Skeletal muscle satellite cell (primary cell): ENCODE measurements at regions not wholly inside any gene's neighbourhood (a gene's known extent, or its start where the extent isn't known, plus 50 kb on each side); places are given as distances from the start of the nearest gene placed in this dataset.

Source experiments
- H3K27me3 ChIP-seq: 2 replicates; pipeline ENCODE4 v1.7.0; 2013; ENCODE audit warnings: low read length; ENCODE audit not compliant: control insufficient read depth, insufficient read depth
- H3K36me3 ChIP-seq: 2 replicates; pipeline ENCODE4 v1.7.0; 2013; ENCODE audit warnings: mild to moderate bottlenecking, control low read depth, low read length; ENCODE audit not compliant: insufficient read depth
- H3K4me1 ChIP-seq: 2 replicates; pipeline ENCODE4 v1.7.0; 2013; ENCODE audit warnings: low read length; ENCODE audit not compliant: control insufficient read depth, insufficient read depth
- H3K4me2 ChIP-seq: 2 replicates; pipeline ENCODE4 v1.7.0; 2013; ENCODE audit warnings: mild to moderate bottlenecking, low read length
- H3K4me3 ChIP-seq: 2 replicates; pipeline ENCODE4 v1.7.0; 2013; ENCODE audit warnings: low read length
- H3K9ac ChIP-seq: 2 replicates; pipeline ENCODE4 v1.7.0; 2013; ENCODE audit warnings: mild to moderate bottlenecking, low read depth, low read length, moderate library complexity
- H3K9me3 ChIP-seq: replicated peaks from 2 replicates; pipeline ENCODE4 v1.7.0; 2013; ENCODE audit warnings: mild to moderate bottlenecking, control low read depth, low read length

- no peaks in the 10 kb centered on the region for H3K36me3 ChIP-seq
- no peak overlapping the region for H3K4me3 ChIP-seq
- H3K27me3 ChIP-seq = no peaks in the 10 kb centered on the region
- no peaks in the 10 kb centered on the region for H3K9me3 ChIP-seq
- no peaks in the 10 kb centered on the region for H3K4me1 ChIP-seq
- H3K4me2 ChIP-seq = no peak overlapping the region
- no peak overlapping the region for H3K9ac ChIP-seq
Measured at GRCh38 chr18:39113790-39114189, 1548.2 kb upstream of the CELF4 start.

- H3K36me3 ChIP-seq = no peaks in the 10 kb centered on the region
- no peak overlapping the region for H3K9ac ChIP-seq
- H3K4me2 ChIP-seq = no peak overlapping the region
- no peaks in the 10 kb centered on the region for H3K4me1 ChIP-seq
- no peaks in the 10 kb centered on the region for H3K27me3 ChIP-seq
- H3K9me3 ChIP-seq = no peaks in the 10 kb centered on the region
- no peak overlapping the region for H3K4me3 ChIP-seq
Measured at GRCh38 chr18:39105104-39105503, 1539.5 kb upstream of the CELF4 start.

GRCh38 chr18:39072970-39073369 lies 1507.4 kb upstream of the CELF4 start:
- Histone ChIP-seq H3K27me3 (no peaks in the 10 kb centered on the region), H3K4me1 (no peaks in the 10 kb centered on the region), H3K4me2 (no peak overlapping the region), H3K9me3 (no peaks in the 10 kb centered on the region), H3K9ac (no peak overlapping the region), H3K4me3 (no peak overlapping the region), H3K36me3 (no peaks in the 10 kb centered on the region)

- H3K36me3 ChIP-seq = no peaks in the 10 kb centered on the region
- no peak overlapping the region for H3K4me3 ChIP-seq
- no peak overlapping the region for H3K4me2 ChIP-seq
- no peaks in the 10 kb centered on the region for H3K9me3 ChIP-seq
- peaks cover 11% of the 10 kb centered on the region for H3K4me1 ChIP-seq
- H3K27me3 ChIP-seq = no peaks in the 10 kb centered on the region
- H3K9ac ChIP-seq = no peak overlapping the region
Measured at GRCh38 chr18:39062426-39062825, 1496.8 kb upstream of the CELF4 start.

- H3K4me3 ChIP-seq = no peak overlapping the region
- H3K4me1 ChIP-seq = peaks cover 14% of the 10 kb centered on the region
- no peak overlapping the region for H3K4me2 ChIP-seq
- H3K27me3 ChIP-seq = no peaks in the 10 kb centered on the region
- no peaks in the 10 kb centered on the region for H3K36me3 ChIP-seq
- H3K9me3 ChIP-seq = no peaks in the 10 kb centered on the region
- no peak overlapping the region for H3K9ac ChIP-seq
Measured at GRCh38 chr18:39058386-39059000, 1492.9 kb upstream of the CELF4 start.

GRCh38 chr18:39057423-39058064 lies 1491.9 kb upstream of the CELF4 start:
- no peaks in the 10 kb centered on the region for H3K27me3 ChIP-seq
- no peak overlapping the region for H3K9ac ChIP-seq
- H3K4me1 ChIP-seq = peaks cover 14% of the 10 kb centered on the region
- H3K36me3 ChIP-seq = no peaks in the 10 kb centered on the region
- no peak overlapping the region for H3K4me3 ChIP-seq
- H3K4me2 ChIP-seq = peak overlapping the region; percentile 5
- no peaks in the 10 kb centered on the region for H3K9me3 ChIP-seq

GRCh38 chr18:39053571-39053970 lies 1488.0 kb upstream of the CELF4 start:
- no peak overlapping the region for H3K4me3 ChIP-seq
- no peaks in the 10 kb centered on the region for H3K27me3 ChIP-seq
- no peaks in the 10 kb centered on the region for H3K36me3 ChIP-seq
- H3K4me1 ChIP-seq = peaks cover 13% of the 10 kb centered on the region
- no peaks in the 10 kb centered on the region for H3K9me3 ChIP-seq
- H3K4me2 ChIP-seq = no peak overlapping the region
- H3K9ac ChIP-seq = no peak overlapping the region

- no peaks in the 10 kb centered on the region for H3K27me3 ChIP-seq
- H3K4me1 ChIP-seq = no peaks in the 10 kb centered on the region
Measured at GRCh38 chr18:39051013-39051412, 1485.4 kb upstream of the CELF4 start.

GRCh38 chr18:39039813-39040212 lies 1474.2 kb upstream of the CELF4 start:
- no peaks in the 10 kb centered on the region for H3K9me3 ChIP-seq
- no peak overlapping the region for H3K4me2 ChIP-seq
- H3K9ac ChIP-seq = no peak overlapping the region
- no peaks in the 10 kb centered on the region for H3K36me3 ChIP-seq
- H3K4me1 ChIP-seq = no peaks in the 10 kb centered on the region
- no peaks in the 10 kb centered on the region for H3K27me3 ChIP-seq
- H3K4me3 ChIP-seq = no peak overlapping the region

More at GRCh38 chr18:39051013-39051412, 1485.4 kb upstream of the CELF4 start:
- no peaks in the 10 kb centered on the region for H3K9me3 ChIP-seq
- H3K36me3 ChIP-seq = no peaks in the 10 kb centered on the region
- H3K4me2 ChIP-seq = no peak overlapping the region
- H3K4me3 ChIP-seq = no peak overlapping the region
- H3K9ac ChIP-seq = no peak overlapping the region

GRCh38 chr18:39037925-39038324 lies 1472.3 kb upstream of the CELF4 start:
- no peak overlapping the region for H3K4me3 ChIP-seq
- H3K9me3 ChIP-seq = no peaks in the 10 kb centered on the region
- no peaks in the 10 kb centered on the region for H3K27me3 ChIP-seq
- no peaks in the 10 kb centered on the region for H3K36me3 ChIP-seq
- H3K4me2 ChIP-seq = no peak overlapping the region
- no peaks in the 10 kb centered on the region for H3K4me1 ChIP-seq
- H3K9ac ChIP-seq = no peak overlapping the region

GRCh38 chr18:39033312-39033711 lies 1467.7 kb upstream of the CELF4 start:
- no peaks in the 10 kb centered on the region for H3K36me3 ChIP-seq
- no peak overlapping the region for H3K4me2 ChIP-seq
- H3K4me3 ChIP-seq = no peak overlapping the region
- no peaks in the 10 kb centered on the region for H3K4me1 ChIP-seq
- peaks cover 3% of the 10 kb centered on the region for H3K27me3 ChIP-seq
- no peaks in the 10 kb centered on the region for H3K9me3 ChIP-seq
- H3K9ac ChIP-seq = no peak overlapping the region

- Histone ChIP-seq H3K9ac (no peak overlapping the region), H3K9me3 (no peaks in the 10 kb centered on the region), H3K4me2 (no peak overlapping the region), H3K4me1 (no peaks in the 10 kb centered on the region), H3K4me3 (no peak overlapping the region), H3K27me3 (peaks cover 3% of the 10 kb centered on the region), H3K36me3 (no peaks in the 10 kb centered on the region)
Measured at GRCh38 chr18:39031647-39032046, 1466.0 kb upstream of the CELF4 start.
